Hypothalamus (tissue), 51 donors: ENCODE measurements at regions not wholly inside any gene's neighbourhood (a gene's known extent, or its start where the extent isn't known, plus 50 kb on each side); places are given as distances from the start of the nearest gene placed in this dataset.
"Not testable (repeated sequence)": the region's sequence is repeated elsewhere in the genome, so short reads cannot be mapped to it uniquely, and the experiment has no call there.

ENCODE experiments used
- DNase-seq, 51 donors: peaks; one replicate each; lab custom pipeline; 2025; lab: John Stamatoyannopoulos, UW

DNA sequence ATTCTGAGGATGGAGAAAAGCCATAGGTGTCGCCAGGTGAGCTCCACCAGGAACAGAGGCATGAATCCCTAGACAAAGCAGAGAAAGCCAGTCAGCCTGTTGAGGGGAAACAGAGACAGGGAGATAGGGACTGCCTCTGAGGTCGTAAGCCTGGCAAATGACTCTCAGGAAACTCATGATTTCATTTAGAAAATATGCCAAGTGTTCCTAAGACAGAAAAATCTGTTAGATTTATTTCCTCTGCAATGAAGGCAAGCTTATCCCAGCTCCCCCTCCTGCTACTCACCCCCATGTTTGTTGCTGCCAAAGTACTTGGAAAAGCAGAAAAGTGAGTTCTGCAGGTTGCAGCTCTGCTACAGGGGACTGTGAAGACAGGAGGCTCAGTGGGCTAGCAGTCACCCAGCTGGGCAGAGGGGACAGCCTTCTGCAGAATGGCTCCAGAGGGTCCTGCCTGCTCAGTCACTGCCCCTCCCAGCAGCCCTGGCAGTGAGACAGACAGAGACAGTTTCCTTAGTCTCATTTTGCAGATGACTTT lies 184.3 kb downstream of the ADRA2A start:
- DNase-seq: no peak

DNA sequence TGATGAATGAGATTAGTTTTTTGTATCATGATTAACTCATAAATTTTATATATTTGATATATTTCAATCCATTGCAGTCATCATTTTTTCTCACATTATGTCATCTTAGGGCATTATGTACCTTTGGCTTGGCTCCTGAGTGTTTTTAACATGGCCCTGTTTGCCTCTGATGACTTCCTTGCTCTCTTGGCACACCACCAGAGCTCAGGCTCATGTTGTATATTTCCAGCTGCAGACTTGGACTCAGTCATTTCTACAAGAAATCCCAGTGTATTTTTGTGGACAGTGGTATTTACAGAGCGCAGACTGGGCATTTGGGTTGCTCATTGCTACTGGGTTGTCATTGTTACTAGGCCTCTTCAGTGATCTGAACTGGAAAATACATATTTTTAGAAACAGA lies 188.5 kb downstream of the ADRA2A start:
- DNase-seq: no peak

DNA sequence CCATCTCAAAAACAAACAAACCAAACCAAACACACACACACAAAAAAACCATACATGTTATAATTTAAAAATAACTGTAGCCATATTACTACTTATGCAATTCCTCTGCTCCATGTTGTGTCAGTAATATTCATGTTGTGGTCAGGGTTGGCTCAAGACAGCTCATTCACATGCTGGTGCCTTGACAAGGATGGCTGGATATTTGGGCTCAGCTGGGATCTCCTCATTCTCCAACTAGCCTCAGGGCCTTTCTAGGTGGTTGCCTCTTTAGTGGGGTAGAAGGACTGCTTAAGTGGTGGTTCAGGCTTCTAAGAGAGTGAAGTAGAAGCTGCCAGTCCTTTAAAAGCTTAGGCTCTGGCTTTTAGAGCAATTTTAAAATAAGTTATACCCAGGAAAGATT lies 189.3 kb downstream of the ADRA2A start:
- no peak for DNase-seq

DNA sequence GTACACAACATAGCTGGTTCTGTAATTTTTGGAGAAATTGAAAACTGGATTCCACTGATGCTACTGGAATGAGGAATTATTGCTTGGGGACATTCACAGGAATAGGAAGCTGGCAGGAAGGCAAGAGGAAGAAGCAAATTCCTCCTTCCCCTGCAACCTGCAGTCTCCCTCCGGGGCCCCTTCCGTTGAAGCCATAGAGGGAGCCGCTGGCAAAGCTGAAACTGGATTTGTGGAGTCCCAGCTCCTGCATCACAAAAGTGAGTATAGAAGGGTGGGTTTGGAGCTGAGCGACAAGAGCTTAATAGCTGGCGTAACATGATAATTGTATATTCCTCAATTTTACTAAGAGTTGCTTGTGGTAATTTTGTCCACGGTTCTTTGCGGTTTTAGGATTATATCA lies 190.8 kb downstream of the ADRA2A start:
- DNase-seq: no peak

DNA sequence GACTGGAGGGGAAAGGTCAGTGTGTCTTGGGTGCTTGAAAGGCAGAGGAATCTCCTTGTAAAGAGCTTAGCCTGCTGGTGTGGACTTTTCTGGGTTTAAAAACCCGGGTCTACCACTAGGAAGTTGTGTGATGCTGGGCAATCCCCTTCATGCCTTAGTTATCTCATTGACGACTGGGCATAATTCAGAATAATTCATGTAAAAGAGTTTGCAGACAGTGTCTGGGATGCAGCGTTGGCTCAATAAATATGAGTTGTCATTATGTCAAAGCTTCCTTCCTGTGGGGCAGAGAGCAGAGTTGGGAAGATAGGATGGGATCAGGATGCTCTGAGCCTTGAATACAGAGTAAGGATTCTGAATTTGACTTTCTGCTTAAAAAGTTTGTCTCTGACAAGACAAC lies 196.4 kb downstream of the ADRA2A start:
- no peak for DNase-seq

DNA sequence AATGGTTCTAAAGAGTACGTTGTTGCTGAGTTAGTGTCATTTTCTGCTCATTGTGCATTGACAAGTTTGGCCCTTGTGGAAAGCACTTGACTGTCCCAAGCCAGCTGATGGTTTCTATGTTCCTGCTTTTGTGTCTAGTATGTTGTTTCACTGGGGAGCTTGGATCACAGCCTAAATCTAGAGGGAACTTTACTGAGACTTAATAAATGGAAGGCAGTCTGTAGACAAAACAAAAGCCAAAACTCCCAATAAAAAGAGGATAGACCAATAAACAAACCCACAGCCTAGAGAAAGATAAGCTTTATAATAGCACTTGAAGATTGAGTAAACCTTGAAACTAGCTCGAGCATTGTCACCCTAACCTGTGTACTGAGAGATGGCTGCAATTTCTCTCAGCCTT lies 196.8 kb downstream of the ADRA2A start:
- no peak for DNase-seq

DNA sequence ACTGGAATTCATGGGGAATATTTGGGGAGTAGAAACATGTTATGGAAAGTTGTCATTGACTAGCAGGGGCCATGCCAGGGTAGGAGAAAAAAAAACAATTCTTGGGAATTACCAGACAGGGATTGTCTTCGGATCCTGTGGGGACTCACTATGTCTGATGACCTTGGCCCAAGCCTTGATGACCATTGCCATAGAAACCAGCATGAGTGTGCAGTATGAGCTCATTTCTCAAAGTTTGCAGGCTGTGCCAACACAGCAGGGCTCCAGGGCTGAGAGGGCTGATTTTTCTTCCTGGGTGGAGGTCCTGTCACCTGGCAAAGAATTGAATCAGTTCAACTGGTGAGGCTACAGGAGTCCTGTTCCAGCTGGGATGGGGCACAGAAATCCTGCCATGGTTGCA lies 198.3 kb downstream of the ADRA2A start:
- peak in 1 of 51 donors; percentile 36 for DNase-seq

DNA sequence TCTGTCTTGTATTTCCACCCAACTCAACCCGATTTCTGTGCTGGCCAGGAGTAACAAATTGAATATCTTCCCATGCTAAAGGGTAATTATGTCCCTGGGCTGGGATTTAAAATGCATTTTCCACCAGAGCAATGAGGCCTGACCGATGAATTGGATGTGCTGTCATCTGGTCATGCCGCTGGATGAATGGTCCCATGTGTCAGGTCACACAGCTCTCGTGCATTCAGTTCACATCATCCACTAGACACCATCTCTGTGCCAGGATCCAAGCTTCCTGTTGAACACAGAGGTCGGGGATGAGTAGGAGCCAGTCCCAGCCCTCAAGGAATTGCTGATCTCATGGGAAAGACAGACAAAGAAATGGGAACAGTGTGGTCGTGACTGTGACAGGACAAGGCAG lies 200.8 kb downstream of the ADRA2A start:
- no peak for DNase-seq

DNA sequence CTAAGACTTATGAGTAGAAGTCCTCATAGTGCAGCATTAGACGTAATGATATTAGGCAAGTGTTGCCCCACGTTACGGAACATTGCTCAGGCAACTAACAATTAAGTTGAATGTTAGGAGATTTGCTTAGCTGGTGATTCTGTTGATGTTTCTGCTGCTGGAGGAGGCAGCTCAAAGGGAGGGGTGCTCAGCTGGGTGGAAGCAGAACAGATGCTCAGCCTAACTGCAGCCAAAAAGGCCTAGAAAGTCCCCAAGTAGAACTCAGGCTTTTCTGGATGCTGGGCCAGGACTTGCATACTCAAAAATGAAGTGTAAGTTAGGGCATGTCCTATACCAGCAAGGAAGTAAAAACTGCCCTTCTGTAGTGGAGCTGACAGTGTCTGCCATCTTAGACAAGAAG lies 201.4 kb downstream of the ADRA2A start:
- DNase-seq: no peak

DNA sequence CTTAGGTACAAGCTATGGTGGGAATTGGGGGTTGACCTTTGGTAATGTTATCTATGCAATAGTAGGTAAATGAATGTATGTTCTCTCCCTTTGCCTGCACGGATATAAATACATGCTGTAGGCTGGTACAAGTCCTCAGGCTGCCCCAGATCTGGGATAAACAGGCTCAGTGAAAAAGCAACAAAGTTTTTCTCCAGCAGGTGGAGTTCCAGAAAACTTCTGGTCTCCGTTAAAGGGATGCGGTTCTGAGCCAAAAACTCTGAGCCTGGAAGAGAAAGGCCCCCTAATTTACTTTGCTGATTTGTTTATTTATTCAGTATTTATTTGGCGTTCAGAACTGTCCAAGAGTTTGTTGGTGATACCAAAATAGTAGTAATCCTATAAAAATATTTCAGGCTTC lies 204.7 kb downstream of the ADRA2A start:
- DNase-seq: no peak

DNA sequence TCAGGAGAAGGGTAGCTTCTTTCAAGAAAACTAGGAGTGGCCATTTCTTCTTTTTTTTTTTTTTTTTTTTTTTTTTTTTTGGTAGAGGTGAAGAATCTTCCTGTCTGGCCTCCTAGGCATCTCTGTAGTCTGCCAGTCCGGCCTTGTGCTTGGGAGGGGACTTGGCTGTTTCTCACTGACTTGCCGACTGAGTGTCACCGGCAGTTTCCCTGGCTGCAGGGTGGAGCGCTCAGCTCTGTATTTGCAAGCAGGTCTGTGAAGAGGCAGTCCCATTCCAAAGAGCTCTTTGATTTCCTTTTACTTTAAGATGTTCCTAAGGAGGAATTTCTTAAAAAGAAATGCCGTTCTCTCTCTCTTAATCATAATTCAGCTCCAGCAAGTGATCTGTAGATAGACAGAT lies 212.6 kb downstream of the ADRA2A start:
- peak in 2 of 51 donors; percentile 1 to 2 for DNase-seq

DNA sequence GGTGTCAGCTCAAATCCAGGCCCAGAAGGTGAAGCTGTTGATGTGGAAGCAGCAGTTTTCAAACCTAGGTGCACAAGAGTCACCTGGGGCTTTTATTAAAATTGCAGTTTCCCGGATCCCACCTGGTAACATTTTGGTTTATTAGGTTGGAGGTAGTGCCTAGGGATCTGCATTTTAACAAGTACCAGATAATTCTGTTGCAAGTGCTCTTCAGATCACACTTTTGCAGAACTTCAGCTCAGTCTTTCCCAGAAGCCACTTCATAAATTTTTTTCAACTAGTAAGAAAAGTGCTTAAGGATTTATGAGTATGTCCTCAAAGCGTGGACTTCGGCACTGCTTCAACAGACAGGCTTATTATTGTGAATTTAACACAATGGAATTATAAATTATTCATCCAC lies 213.8 kb downstream of the ADRA2A start:
- DNase-seq: no peak

DNA sequence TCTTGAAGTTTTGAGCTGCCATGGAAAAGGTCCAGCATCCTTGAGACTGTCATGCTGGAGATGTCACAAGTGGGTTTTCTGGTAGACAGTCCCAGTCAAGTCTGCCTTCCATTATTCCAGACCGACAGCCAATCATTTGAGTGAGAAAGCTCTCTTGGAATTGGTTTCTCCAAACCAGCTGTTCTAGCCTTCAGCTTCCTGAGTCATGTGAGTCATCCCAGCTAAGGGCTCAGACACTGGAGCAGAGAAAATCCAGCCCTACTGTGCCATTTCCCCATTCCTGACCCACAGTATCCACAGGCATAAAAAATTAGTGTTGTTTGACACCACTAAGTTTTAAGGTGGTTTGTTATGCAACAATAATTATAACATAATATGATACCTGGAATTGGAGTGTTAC lies 219.0 kb downstream of the ADRA2A start:
- no peak for DNase-seq

DNA sequence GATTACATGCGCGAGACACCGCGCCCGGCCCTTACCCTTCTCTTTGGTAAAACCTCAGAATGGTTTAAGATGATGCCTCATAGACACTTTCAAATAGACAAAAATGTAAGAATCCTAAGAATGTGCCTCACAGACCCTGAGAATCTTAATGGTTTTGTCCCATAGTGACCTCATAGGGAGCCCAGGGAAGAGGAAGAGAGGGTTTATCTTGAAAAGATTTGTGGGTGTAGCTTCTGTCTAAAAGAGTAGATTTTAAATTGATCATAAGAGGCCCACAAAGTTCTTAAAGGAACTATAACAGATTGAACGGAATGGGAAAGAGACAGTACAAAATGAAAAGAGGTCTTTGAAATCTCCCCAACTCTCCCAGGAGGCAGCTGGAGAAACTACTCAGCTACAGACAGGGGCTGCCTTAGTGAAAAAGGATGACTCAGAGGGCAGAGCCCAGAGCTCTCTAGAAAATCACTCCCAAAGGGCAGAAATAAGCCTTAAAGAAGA lies 220.6 kb downstream of the ADRA2A start:
- DNase-seq: peak in 1 of 51 donors; percentile 5

DNA sequence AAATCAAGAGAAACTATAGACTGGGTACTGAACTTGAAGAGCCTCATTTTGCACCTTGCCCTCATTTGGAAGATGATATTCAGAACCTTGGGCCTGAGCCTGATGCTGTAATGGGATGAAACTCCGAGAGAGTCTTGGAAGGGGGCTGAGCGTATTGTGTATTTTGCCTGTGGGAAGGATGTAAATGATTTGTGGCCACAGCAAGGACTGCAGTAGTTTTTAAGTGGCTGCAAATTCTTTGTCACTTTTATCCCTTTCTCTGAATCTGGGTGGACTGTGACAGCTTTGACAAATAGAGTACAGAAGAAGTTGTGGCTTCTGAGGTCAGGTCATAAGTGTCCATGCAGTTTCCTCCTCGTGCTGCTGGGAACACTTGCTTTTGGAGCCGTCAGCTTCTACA lies 221.2 kb downstream of the ADRA2A start:
- no peak for DNase-seq

DNA sequence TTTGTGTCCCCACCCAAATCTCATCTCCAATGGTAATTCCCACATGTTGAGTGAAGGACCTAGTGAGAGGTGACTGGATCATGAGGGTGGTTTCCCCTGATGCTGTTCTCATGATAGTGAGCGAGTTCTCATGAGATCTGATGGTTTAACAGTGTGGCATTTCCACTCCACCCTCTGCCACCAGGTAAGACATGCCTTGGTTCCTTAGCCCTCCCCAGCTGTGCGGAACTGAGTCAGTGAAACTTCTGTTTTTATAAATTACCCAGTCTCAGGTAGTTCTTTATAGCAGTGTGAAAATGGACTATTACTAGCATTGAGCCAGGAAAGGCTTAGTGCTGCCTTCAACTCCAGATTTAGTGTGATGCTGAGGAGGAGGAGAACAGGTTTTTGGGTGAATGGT lies 222.2 kb downstream of the ADRA2A start:
- no peak for DNase-seq

DNA sequence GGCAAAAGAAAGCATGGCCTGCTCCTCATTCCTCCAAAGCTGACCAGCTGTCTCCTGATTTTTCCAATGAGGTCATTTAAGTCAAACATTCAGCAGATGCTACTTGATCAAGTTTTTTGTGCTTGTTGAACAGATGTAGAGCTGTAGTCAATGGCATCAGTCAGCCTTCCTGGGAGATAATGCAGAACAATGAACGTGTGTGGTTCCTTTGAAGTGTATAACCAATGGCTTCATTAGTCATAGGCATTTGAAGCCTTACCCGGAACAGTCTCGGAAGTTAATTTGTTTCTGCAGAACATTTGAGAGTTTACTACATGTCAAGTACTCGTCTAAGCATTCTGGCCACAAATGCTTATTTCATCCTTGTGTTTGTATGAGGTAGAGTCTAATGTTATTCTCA lies 227.1 kb downstream of the ADRA2A start:
- no peak for DNase-seq

DNA sequence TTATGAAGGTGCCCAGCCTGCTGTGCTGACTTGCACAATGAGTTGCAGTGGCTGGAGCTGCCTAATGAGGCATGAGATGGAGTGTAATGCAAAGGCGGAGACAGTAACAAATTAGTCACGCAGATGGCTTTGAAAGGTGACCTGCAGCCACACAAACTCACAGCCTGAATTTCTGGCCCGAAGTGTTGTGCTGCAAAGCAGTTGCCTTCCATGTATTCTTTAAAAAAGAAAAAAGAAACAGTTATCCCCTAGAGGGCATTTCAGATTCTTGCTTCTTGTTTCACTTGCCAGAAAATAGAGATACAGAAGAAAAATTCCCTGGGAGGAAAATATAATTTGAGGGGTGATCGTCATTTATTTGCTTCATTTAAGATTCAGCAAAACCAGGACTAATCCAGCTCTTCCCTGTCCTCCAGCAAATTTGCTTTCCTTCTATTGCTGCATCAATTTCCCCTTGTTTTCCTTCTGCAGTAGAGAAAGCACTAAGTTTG lies 239.9 kb downstream of the ADRA2A start:
- no peak for DNase-seq

DNA sequence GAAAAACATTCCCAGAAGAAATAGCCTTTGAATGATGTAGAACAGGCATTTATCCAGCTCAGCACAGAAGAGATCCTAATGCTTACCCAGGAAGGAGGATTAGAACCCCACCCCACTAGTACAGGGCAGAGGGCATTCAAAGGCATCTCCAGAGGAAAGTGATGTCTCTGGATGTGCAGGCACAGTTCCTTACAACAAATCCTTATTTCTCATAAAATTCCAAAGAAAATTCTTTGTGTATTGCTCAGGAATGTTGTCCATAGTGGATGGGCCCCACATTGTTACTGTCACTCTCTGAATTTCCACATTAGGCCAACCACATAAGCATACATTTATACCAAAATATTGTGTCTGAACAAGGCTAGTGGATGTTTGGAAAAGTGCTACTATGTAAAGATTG lies 243.0 kb downstream of the ADRA2A start:
- no peak for DNase-seq

DNA sequence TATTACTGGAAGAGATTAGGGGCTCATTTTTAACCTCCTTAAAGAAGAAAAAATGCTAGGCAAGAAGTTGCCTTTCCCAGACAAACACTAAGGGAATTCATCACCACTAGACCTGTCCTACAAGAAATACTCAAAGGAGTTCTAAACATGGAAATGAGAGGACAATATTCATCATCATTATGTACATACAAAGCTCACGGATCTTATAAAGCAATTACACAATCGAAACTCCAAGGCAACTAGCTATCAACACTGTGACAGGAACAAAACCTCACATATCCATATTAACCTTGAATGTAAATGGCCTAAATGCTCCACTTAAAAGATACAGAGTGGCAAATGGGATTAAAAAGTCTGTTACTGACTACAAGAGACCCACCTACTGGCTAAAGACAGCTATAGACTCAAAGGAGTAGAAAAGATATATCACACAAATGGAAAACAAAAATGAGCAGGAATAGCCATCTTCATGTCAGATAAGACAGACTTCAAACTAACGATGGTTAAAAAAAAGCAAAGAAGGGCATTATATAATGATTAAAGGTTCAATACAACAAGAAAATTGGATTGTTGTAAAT lies 246.6 kb downstream of the ADRA2A start:
- no peak for DNase-seq

DNA sequence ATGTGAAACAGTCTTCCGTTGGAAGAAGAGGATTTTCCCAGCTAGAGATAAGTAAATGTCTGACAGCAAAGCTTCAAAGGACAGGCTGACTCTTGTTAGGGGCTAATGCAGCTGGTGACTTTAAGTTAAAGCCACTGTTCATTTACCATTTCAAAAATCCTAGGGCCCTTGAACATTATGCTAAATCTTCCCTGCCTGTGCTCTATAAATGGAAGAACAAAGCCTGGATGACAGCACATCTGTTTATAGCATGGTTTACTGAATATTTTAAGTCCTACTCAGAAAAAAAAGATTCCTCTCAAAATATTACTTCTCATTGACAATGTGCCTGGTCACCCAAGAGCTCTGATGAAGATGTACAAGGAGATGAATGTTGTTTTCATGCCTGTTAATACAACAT lies 255.3 kb downstream of the ADRA2A start:
- DNase-seq: not testable (repeated sequence)

DNA sequence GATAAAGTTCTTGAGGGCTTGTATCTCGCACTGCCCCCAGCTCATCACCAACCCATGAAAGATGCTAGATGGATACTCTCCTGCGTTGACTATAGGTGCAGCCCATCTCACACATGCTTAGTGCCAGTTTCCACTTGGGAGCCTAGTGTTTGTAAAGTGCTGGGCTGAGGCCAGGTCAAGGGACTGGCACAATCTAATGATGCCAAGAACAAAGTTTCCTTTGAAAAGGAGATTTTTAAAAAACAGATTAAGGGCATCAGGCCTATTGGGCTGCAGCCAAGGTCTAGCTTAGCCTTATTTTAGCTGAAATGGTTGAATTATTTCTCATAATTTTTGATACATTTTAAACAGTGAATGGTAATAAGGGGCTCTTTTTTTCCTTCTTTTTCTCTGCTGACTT lies 259.0 kb downstream of the ADRA2A start:
- peak in 2 of 51 donors; percentile 2 to 6 for DNase-seq

DNA sequence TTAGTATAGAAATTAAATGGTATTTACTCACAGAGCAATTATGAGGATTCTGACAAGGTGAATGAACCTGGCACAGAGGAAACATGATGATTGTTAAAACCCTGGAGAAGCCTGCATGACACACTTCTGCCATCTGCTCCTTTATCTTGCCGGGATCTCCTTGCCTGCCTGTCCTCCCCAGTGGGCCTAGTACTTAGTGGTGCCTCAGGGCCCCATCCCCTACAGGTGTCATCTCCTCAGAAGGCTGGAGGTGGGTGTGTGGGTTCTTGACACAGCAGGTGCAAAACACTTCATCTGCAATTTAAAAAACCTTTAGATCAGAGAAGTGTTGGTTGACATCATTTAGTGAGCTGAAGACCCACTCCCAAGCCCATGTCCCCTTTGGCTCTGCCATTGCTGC lies 261.2 kb downstream of the ADRA2A start:
- DNase-seq: no peak
